Endothelial cell of umbilical vein (primary cell): ENCODE measurements at regions not wholly inside any gene's neighbourhood (a gene's known extent, or its start where the extent isn't known, plus 50 kb on each side); places are given as distances from the start of the nearest gene placed in this dataset.

ENCODE experiments used
- CTCF ChIP-seq, 2 donors: IDR thresholded peaks; 1 replicate in 1 of 2; 2 replicates in 1 of 2; pipeline ENCODE4 v1.5.1; 2011; ENCODE audit warnings: low read length in 2 of 2, mild to moderate bottlenecking in 2 of 2, moderate library complexity in 2 of 2, control low read depth in 1 of 2, inconsistent platforms in 1 of 2, low read depth in 1 of 2; ENCODE audit not compliant: insufficient read depth in 1 of 2; ENCODE audit errors: extremely low read depth in 1 of 2
- EZH2 ChIP-seq: IDR thresholded peaks from 2 replicates; pipeline ENCODE4 v1.6.1; 2012; ENCODE audit warnings: borderline replicate concordance, low read depth, mild to moderate bottlenecking, moderate library complexity, low read length, inconsistent platforms; ENCODE audit not compliant: severe bottlenecking
- FOS ChIP-seq: IDR thresholded peaks from 2 replicates; pipeline ENCODE4 v1.6.1; 2011; ENCODE audit warnings: mild to moderate bottlenecking, low read length, moderate library complexity, borderline replicate concordance; ENCODE audit not compliant: insufficient read depth
- GATA2 ChIP-seq: IDR thresholded peaks from 2 replicates; pipeline ENCODE4 v1.7.0; 2011; ENCODE audit warnings: low read depth, mild to moderate bottlenecking, moderate library complexity, mixed read lengths, low read length; ENCODE audit not compliant: insufficient read length, insufficient read depth
- JUN ChIP-seq: IDR thresholded peaks from 2 replicates; pipeline ENCODE4 v1.6.1; 2011; ENCODE audit warnings: borderline replicate concordance, low read depth; ENCODE audit not compliant: insufficient read length, insufficient read depth
- MAX ChIP-seq: IDR thresholded peaks from 2 replicates; pipeline ENCODE4 v1.6.1; 2011; ENCODE audit not compliant: insufficient read depth, insufficient read length
- MYC ChIP-seq: IDR thresholded peaks from one replicate; pipeline ENCODE4 v1.6.1; 2011; ENCODE audit warnings: mild to moderate bottlenecking, low read depth, low read length
- POLR2A ChIP-seq: IDR thresholded peaks from 2 replicates; pipeline ENCODE4 v1.6.1; 2012; ENCODE audit warnings: low read depth, mild to moderate bottlenecking, control low read depth, low read length
- POLR2AphosphoS5 ChIP-seq: IDR thresholded peaks from 2 replicates; pipeline ENCODE4 v1.6.1; 2012; ENCODE audit warnings: low read depth, mild to moderate bottlenecking, control low read depth, low read length, moderate library complexity; ENCODE audit not compliant: insufficient read depth

GRCh38 chr6:132207991-132208390 is 193.3 kb downstream of the MOXD1 start:
- TF ChIP-seq CTCF (IDR thresholded peaks at IDR 0.05; ENCODE audit: extremely low read depth in 1 of 2, insufficient read depth in 1 of 2, low read depth in 1 of 2, low read length in 2 of 2) = no peak
- no peak for TF ChIP-seq EZH2
- TF ChIP-seq POLR2AphosphoS5 = no peak
- TF ChIP-seq JUN = no peak
- no peak for TF ChIP-seq POLR2A
- no peak for TF ChIP-seq FOS
- TF ChIP-seq MAX = no peak
- no peak for TF ChIP-seq MYC
- no peak for TF ChIP-seq GATA2
